Astrocyte (in vitro differentiated cells and primary cell): ENCODE measurements at regions not wholly inside any gene's neighbourhood (a gene's known extent, or its start where the extent isn't known, plus 50 kb on each side); places are given as distances from the start of the nearest gene placed in this dataset.

ENCODE experiments used
- EZH2 ChIP-seq: IDR thresholded peaks from 2 replicates; pipeline ENCODE4 v1.6.1; 2012; ENCODE audit warnings: mild to moderate bottlenecking, low read length, inconsistent platforms; ENCODE audit not compliant: insufficient read depth
- TF ChIP-seq, protein P1 (sequence below): IDR thresholded peaks from 2 replicates; pipeline ENCODE4 v1.5.1; 2011; ENCODE audit warnings: low read depth, mild to moderate bottlenecking, inconsistent platforms, low read length, moderate library complexity; ENCODE audit not compliant: insufficient read depth

DNA sequence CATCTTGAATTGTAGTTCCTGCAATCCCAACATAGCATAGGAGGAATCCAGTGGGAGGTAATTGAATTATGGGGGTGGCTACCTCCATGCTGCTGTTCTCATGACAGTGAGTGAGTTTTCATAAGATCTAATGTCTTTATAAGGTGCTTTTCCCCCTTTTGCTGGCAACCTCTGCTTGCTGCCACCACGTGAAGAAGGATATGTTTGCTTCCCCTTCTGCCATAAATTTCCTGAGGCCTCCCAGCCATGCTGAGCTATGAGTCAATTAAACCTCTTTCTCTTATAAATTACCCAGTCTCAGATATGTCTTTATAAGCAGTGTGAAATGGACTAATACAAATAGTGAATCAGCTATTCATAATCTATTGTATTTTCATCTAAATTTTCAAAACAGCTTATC lies 537.3 kb downstream of the EPHA3 start:
- TF ChIP-seq, protein P1, sequence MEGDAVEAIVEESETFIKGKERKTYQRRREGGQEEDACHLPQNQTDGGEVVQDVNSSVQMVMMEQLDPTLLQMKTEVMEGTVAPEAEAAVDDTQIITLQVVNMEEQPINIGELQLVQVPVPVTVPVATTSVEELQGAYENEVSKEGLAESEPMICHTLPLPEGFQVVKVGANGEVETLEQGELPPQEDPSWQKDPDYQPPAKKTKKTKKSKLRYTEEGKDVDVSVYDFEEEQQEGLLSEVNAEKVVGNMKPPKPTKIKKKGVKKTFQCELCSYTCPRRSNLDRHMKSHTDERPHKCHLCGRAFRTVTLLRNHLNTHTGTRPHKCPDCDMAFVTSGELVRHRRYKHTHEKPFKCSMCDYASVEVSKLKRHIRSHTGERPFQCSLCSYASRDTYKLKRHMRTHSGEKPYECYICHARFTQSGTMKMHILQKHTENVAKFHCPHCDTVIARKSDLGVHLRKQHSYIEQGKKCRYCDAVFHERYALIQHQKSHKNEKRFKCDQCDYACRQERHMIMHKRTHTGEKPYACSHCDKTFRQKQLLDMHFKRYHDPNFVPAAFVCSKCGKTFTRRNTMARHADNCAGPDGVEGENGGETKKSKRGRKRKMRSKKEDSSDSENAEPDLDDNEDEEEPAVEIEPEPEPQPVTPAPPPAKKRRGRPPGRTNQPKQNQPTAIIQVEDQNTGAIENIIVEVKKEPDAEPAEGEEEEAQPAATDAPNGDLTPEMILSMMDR, result no peak
- no peak for TF ChIP-seq EZH2
